SK-N-SH treated with all-trans-retinoic acid at 6 μM for 48 hours (cell line): ENCODE measurements at regions not wholly inside any gene's neighbourhood (a gene's known extent, or its start where the extent isn't known, plus 50 kb on each side); places are given as distances from the start of the nearest gene placed in this dataset.

Experiments
- ESRRG ChIP-seq: fragments of 250-450 bp; sonication (Bioruptor Pico); IDR thresholded peaks from 2 replicates; pipeline ENCODE4 v1.6.1; 2021; ENCODE audit warnings: mild to moderate bottlenecking
- ISL1 ChIP-seq: fragments of 250-450 bp; sonication (Bioruptor Pico); IDR thresholded peaks from 2 replicates; pipeline ENCODE4 v2.1.2; 2022; ENCODE audit warnings: mild to moderate bottlenecking, moderate library complexity
- PATZ1 ChIP-seq: fragments of 250-450 bp; sonication (Bioruptor Pico); IDR thresholded peaks from 2 replicates; pipeline ENCODE4 v1.8.0; 2020; ENCODE audit warnings: mild to moderate bottlenecking, moderate library complexity, borderline replicate concordance
- RARB ChIP-seq: fragments of 250-450 bp; sonication (Bioruptor Pico); IDR thresholded peaks from 2 replicates; pipeline ENCODE4 v1.8.0; 2021; ENCODE audit warnings: mild to moderate bottlenecking, moderate library complexity
- TOX ChIP-seq: fragments of 250-450 bp; sonication (Bioruptor Pico); IDR thresholded peaks from 2 replicates; pipeline ENCODE4 v1.8.0; 2021; ENCODE audit warnings: mild to moderate bottlenecking, moderate library complexity, borderline replicate concordance
- ZFP3 ChIP-seq: fragments of 250-450 bp; sonication (Bioruptor Pico); IDR thresholded peaks from 2 replicates; pipeline ENCODE4 v1.5.0; 2020; ENCODE audit warnings: mild to moderate bottlenecking, moderate library complexity
- ZFP30 ChIP-seq: fragments of 450-650 bp; formaldehyde crosslinking; IDR thresholded peaks from 2 replicates; pipeline ENCODE4 v1.5.0; 2022; ENCODE audit warnings: mild to moderate bottlenecking, moderate library complexity
- ZNF70 ChIP-seq: fragments of 450-650 bp; formaldehyde crosslinking; IDR thresholded peaks from 2 replicates; pipeline ENCODE4 v1.5.0; 2020; ENCODE audit warnings: mild to moderate bottlenecking, moderate library complexity
- TF ChIP-seq, protein P1 (sequence below): fragments of 250-450 bp; sonication (Bioruptor Pico); IDR thresholded peaks from 2 replicates; pipeline ENCODE4 v1.5.1; 2020; ENCODE audit warnings: low read depth, mild to moderate bottlenecking, moderate library complexity

- TF ChIP-seq ISL1: peak; percentile 58
- TF ChIP-seq, protein P1, sequence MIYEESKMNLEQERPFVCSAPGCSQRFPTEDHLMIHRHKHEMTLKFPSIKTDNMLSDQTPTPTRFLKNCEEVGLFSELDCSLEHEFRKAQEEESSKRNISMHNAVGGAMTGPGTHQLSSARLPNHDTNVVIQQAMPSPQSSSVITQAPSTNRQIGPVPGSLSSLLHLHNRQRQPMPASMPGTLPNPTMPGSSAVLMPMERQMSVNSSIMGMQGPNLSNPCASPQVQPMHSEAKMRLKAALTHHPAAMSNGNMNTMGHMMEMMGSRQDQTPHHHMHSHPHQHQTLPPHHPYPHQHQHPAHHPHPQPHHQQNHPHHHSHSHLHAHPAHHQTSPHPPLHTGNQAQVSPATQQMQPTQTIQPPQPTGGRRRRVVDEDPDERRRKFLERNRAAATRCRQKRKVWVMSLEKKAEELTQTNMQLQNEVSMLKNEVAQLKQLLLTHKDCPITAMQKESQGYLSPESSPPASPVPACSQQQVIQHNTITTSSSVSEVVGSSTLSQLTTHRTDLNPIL (CRISPR knock-in tag): no peak
- no peak for TF ChIP-seq ZFP3 (CRISPR knock-in tag)
- TF ChIP-seq ESRRG: no peak
- no peak for TF ChIP-seq RARB
- TF ChIP-seq TOX: no peak
- TF ChIP-seq PATZ1: 0 out of 2 replicates have a peak, but pooled peaks have one; percentile 14
- peak; percentile 87 for TF ChIP-seq ZNF70
- TF ChIP-seq ZFP30 (CRISPR knock-in tag): no peak
Measured at GRCh38 chr14:71242237-71242748, 335.0 kb downstream of the PCNX1 start.
